Neural progenitor cell (in vitro differentiated cells): ENCODE measurements at regions not wholly inside any gene's neighbourhood (a gene's known extent, or its start where the extent isn't known, plus 50 kb on each side); places are given as distances from the start of the nearest gene placed in this dataset.

ENCODE experiments used
- CTCF ChIP-seq: fragments of 200-600 bp; sonication (generic); IDR thresholded peaks from 2 replicates; pipeline ENCODE4 v1.5.1; 2017; ENCODE audit warnings: antibody characterized with exemption, mild to moderate bottlenecking
- EZH2 ChIP-seq: fragments of 200-600 bp; sonication (generic); IDR thresholded peaks from 2 replicates; pipeline ENCODE4 v1.6.1; 2017; ENCODE audit warnings: antibody characterized with exemption, mild to moderate bottlenecking, moderate library complexity
- EZH2phosphoT487 ChIP-seq: fragments of 200-600 bp; sonication (generic); IDR thresholded peaks from 2 replicates; pipeline ENCODE4 v1.6.1; 2017; ENCODE audit warnings: antibody characterized with exemption

GRCh38 chr6:145318952-145319351 is 416.4 kb downstream of the EPM2A start:
- no peak for TF ChIP-seq CTCF
- no peak for TF ChIP-seq EZH2
- no peak for TF ChIP-seq EZH2phosphoT487
